ENCODE measurements at regions not wholly inside any gene's neighbourhood (a gene's known extent, or its start where the extent isn't known, plus 50 kb on each side); places are given as distances from the start of the nearest gene placed in this dataset.

DNA sequence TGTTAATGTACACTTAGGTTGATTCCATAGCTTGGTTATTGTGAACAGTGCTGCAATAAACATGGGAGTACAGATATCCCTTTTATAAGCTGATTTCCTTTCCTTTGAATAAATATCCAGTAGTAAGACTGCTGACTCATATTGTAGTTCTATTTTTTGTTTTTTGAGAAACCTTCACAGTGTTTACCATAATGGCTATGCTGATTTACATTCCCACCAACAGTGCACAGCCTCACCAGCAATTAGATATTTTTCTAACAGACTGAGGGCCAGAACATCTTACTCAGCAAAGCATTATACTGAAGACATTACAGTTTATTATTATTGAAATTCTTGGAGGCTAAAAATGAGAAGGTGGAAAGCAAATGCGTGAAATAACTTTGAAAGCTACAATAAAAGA lies 187.3 kb upstream of the HEY2 start:
- TF ChIP-seq, protein P1, sequence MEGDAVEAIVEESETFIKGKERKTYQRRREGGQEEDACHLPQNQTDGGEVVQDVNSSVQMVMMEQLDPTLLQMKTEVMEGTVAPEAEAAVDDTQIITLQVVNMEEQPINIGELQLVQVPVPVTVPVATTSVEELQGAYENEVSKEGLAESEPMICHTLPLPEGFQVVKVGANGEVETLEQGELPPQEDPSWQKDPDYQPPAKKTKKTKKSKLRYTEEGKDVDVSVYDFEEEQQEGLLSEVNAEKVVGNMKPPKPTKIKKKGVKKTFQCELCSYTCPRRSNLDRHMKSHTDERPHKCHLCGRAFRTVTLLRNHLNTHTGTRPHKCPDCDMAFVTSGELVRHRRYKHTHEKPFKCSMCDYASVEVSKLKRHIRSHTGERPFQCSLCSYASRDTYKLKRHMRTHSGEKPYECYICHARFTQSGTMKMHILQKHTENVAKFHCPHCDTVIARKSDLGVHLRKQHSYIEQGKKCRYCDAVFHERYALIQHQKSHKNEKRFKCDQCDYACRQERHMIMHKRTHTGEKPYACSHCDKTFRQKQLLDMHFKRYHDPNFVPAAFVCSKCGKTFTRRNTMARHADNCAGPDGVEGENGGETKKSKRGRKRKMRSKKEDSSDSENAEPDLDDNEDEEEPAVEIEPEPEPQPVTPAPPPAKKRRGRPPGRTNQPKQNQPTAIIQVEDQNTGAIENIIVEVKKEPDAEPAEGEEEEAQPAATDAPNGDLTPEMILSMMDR (IDR thresholded peaks at IDR 0.05; ENCODE audit: insufficient read depth, low read length, poor library complexity, severe bottlenecking) = no peak
- no peak for TF ChIP-seq EZH2phosphoT487 (conservative IDR thresholded peaks at IDR 0.05; ENCODE audit: low read length)

Measured in SU-DHL-6 (cell line).